Ishikawa (cell line): ENCODE measurements at regions not wholly inside any gene's neighbourhood (a gene's known extent, or its start where the extent isn't known, plus 50 kb on each side); places are given as distances from the start of the nearest gene placed in this dataset.

ENCODE experiments used
- CEBPB ChIP-seq: IDR thresholded peaks from 2 replicates; pipeline ENCODE4 v1.6.1; 2012
- CREB1 ChIP-seq: IDR thresholded peaks from 2 replicates; pipeline ENCODE4 v1.6.1; 2012; ENCODE audit warnings: low read depth
- EGR1 ChIP-seq: IDR thresholded peaks from 2 replicates; pipeline ENCODE4 v1.6.1; 2012
- EP300 ChIP-seq: IDR thresholded peaks from 2 replicates; pipeline ENCODE4 v1.6.1; 2012; ENCODE audit warnings: borderline replicate concordance
- FOXM1 ChIP-seq: IDR thresholded peaks from 2 replicates; pipeline ENCODE4 v1.6.1; 2012; ENCODE audit warnings: low read depth, borderline replicate concordance
- MAX ChIP-seq: IDR thresholded peaks from 2 replicates; pipeline ENCODE4 v1.6.1; 2012
- NFIC ChIP-seq: IDR thresholded peaks from 2 replicates; pipeline ENCODE4 v1.6.1; 2012
- RAD21 ChIP-seq: IDR thresholded peaks from 2 replicates; pipeline ENCODE4 v1.6.1; 2012; ENCODE audit warnings: low read depth
- REST ChIP-seq: IDR thresholded peaks from 2 replicates; pipeline ENCODE4 v1.6.1; 2012; ENCODE audit warnings: low read depth, mild to moderate bottlenecking
- TAF1 ChIP-seq: IDR thresholded peaks from 2 replicates; pipeline ENCODE4 v1.6.1; 2012; ENCODE audit warnings: low read depth, mild to moderate bottlenecking
- TCF12 ChIP-seq: IDR thresholded peaks from 2 replicates; pipeline ENCODE4 v1.6.1; 2012; ENCODE audit warnings: low read depth
- TEAD4 ChIP-seq: IDR thresholded peaks from 2 replicates; pipeline ENCODE4 v1.6.1; 2012
- USF1 ChIP-seq: IDR thresholded peaks from 2 replicates; pipeline ENCODE4 v1.6.1; 2012
- YY1 ChIP-seq: IDR thresholded peaks from 2 replicates; pipeline ENCODE4 v1.6.1; 2012; ENCODE audit warnings: low read depth
- ZBTB7A ChIP-seq: IDR thresholded peaks from 2 replicates; pipeline ENCODE4 v1.6.1; 2012; ENCODE audit warnings: low read depth

DNA sequence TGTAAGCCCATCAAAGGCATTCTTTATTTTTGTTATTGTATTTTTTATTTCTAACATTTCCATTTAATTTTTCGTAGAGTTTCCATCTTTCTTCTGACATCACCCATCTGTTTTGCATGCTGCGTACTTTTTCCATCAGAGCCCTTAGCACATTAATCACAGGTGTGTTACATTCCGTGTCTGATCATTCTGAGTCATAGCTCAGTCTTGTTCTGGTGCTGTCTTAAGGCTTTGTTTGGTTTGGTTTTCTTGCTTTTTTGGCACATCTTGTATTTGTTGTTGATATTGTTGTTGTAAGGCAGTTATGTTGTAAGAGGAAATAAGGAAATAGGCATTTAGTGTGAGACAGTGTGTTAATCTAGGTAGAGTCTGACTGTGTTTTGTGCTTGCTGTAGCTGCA lies 214.6 kb upstream of the CDH4 start:
- TF ChIP-seq CEBPB (no peak), EP300 (no peak), EGR1 (no peak), CREB1 (no peak), ZBTB7A (no peak), RAD21 (no peak)

DNA sequence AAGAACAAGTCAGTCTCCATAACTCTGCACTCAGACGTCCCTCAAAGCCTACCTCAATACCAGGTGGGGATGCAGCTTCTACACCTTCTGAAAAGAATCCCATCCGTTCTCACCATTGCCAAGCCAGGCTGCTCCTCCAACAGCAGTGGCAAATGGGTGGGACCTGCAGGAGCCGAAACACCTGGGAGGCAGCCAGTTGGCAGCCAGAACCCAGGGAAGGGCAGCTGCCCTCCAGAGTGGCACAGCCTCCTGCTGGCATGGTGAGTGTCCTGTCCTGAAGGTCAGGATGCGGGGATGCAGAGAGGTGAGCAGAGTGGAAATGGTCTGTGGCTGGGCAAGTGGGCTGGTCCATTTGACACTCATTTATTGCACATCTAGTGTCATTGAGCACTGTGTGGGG lies 210.6 kb upstream of the CDH4 start:
- TF ChIP-seq TAF1 (no peak), RAD21 (no peak), EGR1 (no peak), USF1 (no peak), NFIC (no peak), ZBTB7A (no peak), TCF12 (no peak), FOXM1 (no peak), EP300 (no peak), MAX (no peak), TEAD4 (no peak), REST (no peak), CEBPB (no peak), CREB1 (no peak), YY1 (no peak)

DNA sequence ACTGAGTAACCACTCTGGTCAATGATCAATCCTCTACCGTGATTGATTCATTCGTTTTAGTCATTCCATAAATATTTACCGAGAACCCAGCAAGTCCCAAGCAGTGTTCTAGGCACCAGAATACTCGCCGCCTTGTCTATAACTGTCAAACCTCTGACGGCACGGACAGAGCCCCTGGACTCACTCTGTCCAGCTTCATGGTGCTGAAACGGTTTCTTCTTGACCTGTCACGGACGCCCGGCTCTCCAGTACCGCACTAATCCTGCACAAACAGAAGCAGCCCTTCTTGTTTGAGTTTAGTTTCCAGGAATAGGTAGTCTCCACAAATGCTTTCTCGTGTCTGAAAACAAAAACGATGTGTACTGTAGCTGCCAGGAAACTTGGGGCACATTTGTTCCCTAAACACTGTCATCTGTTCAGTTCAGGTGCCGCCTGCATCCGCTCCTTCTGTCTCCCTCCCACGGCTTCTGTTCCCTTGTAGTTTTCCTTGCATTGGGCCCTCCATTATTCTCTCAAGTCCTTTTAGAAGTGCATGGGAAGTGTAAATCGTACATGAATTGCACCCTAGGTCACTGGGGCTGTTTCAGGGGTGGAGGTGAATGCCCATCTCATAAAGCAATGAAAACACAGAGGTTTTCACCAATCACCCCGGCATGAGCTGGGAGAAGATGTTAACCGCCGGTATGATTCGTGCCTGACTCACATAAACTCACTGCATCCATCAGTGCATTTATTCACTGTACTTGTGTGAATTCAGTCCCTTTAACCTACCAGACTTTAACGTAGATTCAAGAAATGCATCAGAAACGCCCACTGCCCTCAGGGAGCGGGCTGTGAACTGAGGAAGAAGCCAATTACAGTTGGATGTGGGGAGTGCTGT lies 209.3 kb upstream of the CDH4 start:
- TF ChIP-seq REST, result peak; percentile 61
- no peak for TF ChIP-seq NFIC
- no peak for TF ChIP-seq FOXM1
- no peak for TF ChIP-seq EGR1
- TF ChIP-seq TEAD4, result no peak

GRCh38 chr20:61043681-61044080 lies 208.4 kb upstream of the CDH4 start:
- TF ChIP-seq RAD21 (no peak), TCF12 (no peak), YY1 (no peak), USF1 (no peak), TAF1 (no peak), TEAD4 (no peak), CEBPB (no peak), EGR1 (no peak)

DNA sequence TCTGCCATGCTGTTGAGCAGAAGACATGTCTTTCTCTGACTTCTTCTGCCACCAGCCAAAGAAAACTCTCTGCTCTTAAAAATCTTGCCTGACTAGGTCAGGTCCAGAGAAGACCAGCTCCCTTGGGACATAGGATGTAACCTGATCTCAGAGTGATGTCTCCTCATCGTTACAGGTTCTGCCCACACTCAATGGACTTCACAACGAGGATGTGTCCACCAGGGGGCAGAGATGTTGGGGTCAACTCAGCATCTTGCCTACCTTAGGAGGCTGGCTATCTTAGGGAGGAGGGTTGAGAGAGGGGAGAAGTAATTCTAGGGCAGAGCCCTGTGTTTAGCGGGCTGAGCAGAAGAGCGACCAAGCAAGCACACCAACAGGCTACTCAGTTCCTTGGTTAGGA lies 207.6 kb upstream of the CDH4 start:
- no peak for TF ChIP-seq EP300
- no peak for TF ChIP-seq TAF1
- TF ChIP-seq TEAD4, result no peak
- TF ChIP-seq CREB1, result no peak
- no peak for TF ChIP-seq TCF12
- TF ChIP-seq NFIC, result no peak

DNA sequence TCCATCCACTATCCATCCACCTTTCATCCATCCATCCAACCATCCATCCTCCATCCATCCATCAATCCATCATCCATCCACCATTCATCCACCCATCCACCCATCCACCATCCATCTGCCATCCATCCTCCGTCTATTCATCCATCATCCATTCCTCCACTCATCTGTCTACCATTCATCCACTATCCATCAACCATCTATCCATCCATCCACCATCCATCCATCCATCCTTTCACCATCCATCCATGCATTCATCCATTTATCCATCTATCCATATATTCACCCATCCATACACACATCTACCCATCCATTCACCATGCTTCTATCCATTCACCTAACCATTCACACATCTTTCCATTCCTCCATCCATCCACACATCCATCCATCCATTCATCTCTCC lies 207.0 kb upstream of the CDH4 start:
- TF ChIP-seq TEAD4 (no peak), REST (no peak), FOXM1 (no peak), NFIC (no peak), RAD21 (no peak), CEBPB (no peak), TAF1 (no peak), MAX (no peak), EGR1 (no peak), TCF12 (no peak), USF1 (no peak)
